ENCODE measurements at regions not wholly inside any gene's neighbourhood (a gene's known extent, or its start where the extent isn't known, plus 50 kb on each side); places are given as distances from the start of the nearest gene placed in this dataset.
"Not testable (repeated sequence)": the region's sequence is repeated elsewhere in the genome, so short reads cannot be mapped to it uniquely, and the experiment has no call there.

DNA sequence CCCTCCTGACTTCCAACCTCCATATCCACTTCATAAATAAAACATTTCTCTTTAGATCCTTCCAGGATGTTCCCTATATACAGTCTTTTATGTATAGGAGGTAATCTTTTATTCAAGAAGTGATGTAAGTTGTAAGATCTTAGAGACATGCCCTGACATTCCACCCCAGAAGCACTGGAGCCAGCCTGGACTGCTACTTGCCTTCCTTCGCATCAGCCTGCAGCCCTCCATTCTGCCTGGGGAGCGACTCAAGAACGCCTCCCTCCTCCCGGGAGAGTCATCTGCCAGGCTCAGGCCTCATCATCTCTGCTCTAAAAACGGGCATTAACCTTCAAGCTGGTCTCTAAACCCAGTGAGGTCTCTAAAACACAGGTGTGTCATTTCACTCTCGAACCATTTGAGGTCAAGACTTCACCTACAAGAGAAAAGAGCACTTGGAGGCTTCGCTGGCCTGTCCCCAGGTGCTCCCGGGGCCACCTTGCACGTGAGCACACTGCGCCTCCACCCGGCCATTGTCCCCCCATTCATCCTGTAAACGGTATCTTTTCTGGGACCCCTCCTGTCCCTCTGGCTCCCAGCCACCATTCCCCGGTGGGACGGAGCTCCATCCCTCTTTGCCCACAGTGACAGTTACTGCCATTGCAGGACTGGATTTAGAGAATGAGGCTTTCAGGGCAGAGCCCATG is 107.5 kb upstream of the PDE10A start:
- DNase-seq = no peak

DNA sequence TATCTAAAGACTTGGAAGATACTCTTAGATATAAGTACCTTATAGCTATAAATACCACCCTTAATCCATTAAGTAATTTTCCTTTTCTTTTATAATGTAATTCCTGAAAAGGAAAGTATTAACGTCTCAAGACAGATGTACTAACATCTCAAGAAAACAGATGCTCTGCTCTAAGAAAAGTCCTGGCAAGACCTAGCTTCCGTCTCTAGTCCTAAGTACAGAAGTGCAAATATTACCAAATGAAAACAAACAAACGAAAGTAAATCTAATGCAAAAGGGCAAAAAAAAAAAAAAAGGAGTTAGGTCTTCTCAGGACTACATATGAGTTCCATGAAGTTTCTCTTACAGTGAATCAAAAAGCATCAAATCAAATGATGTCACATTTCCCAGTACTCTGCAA is 106.8 kb upstream of the PDE10A start:
- DNase-seq = no peak

- DNase-seq = no peak
These were observed 106.4 kb upstream of the PDE10A start for GRCh38 chr6:165769401-165769800.

DNA sequence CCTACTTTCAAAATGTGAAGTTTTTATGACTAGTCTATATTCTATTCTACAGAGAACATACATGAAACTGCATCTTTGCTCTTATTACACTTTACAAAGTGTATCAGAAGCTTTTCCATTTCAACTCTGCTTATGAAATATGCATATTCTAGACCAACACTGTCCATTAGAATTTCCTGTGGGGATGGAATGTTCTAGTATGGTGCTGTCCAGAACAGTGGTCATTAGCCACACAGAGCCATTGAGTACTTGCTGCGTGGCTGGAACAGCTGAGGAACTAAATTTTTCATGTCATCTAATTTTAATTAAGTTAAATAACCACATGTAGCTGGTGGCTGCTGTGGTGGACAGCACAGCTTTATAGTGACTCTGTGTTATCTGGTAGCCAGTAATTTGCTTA is 105.9 kb upstream of the PDE10A start:
- DNase-seq = no peak

DNA sequence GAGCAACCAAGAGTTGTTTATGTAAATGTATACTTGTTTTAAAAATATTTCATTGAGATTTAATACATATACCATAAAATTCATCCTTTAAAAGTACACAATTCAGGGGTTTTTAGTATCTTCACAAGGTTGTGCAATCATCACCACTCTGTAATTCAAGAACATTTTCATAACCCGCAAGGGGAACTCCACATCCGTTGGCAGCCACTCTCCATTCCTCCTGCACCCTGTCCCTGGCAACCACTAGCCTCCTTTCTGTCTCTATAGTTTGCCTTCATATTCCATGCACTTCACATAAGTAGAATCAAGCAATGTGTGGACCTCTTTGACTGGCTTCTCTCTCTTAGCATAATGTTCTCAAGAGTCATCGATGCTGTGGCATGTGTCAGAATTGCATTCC is 104.2 kb upstream of the PDE10A start:
- no peak for DNase-seq

- no peak for DNase-seq
These were observed 103.4 kb upstream of the PDE10A start for GRCh38 chr6:165766457-165766856.

- DNase-seq = no peak
These were observed 103.0 kb upstream of the PDE10A start for GRCh38 chr6:165766026-165766425.

DNA sequence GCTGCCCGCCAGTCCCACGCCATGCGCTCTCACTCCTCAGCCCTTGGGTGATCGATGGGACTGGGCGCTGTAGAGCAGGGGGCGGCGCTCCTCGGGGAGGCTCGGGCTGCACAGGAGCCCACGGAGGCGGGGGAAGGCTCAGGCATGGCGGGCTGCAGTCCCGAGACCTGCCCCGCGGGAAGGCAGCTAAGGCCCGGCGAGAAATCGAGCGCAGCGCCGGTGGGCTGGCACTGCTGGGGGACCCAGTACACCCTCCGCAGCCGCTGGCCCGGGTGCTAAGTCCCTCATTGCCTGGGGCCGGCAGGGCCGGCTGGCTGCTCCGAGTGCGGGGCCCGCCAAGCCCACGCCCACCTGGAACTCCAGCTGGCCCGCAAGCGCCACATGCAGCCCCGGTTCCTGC is 102.2 kb upstream of the PDE10A start:
- DNase-seq = not testable (repeated sequence)

- no peak for DNase-seq
These were observed 99.8 kb upstream of the PDE10A start for GRCh38 chr6:165762876-165763275.

GRCh38 chr6:165762125-165762524 is 99.1 kb upstream of the PDE10A start:
- DNase-seq = no peak

GRCh38 chr6:165760803-165761185 is 97.8 kb upstream of the PDE10A start:
- DNase-seq = no peak

GRCh38 chr6:165760126-165760802 is 97.2 kb upstream of the PDE10A start:
- DNase-seq = no peak

GRCh38 chr6:165758441-165758840 is 95.4 kb upstream of the PDE10A start:
- DNase-seq = no peak

- DNase-seq = no peak
These were observed 92.5 kb upstream of the PDE10A start for GRCh38 chr6:165755583-165755982.

- DNase-seq = no peak
These were observed 90.5 kb upstream of the PDE10A start for GRCh38 chr6:165753506-165753905.

GRCh38 chr6:165752451-165752850 is 89.4 kb upstream of the PDE10A start:
- DNase-seq = no peak

DNA sequence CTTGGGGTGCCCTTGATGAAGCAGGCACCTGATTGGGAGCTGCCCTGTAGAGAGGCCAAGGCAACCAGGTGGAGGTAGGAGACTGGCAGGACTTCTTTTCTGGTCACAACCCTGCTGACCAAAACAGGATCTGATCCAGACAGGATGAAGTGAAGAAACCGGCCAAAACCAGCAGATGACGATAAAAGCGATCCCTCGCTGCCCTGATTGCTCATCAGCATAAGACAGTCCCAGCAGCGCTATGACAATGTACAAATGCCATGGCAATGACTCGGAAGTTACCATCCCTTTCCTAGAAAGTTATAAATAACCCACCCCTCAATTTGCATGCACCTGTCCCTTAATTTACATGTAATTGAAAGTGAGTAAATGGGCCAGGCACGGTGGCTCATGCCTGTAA is 88.4 kb upstream of the PDE10A start:
- no peak for DNase-seq

- DNase-seq = no peak
These were observed 86.1 kb upstream of the PDE10A start for GRCh38 chr6:165749163-165749562.

GRCh38 chr6:165748390-165748789 is 85.3 kb upstream of the PDE10A start:
- no peak for DNase-seq

GRCh38 chr6:165747963-165748362 is 84.9 kb upstream of the PDE10A start:
- DNase-seq = no peak

DNA sequence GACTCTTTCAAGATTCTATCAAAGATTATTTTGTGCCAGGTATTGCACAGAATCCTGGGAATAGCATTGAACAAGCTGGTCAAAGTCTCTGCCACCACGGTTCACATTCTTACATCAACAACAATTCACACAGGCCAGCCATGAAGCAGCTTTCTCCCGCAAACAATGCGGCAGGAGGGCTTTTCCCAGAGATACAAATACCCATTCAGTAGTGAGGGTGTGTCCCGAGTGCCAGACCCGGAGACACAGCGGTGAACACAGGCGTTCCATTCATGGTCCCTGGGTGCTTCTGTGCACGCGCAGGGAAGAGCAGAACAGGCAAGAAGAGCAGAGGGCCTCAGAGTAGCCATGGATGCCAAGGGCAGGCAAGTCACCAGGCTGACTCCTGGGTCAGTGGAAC is 83.3 kb upstream of the PDE10A start:
- DNase-seq = no peak

GRCh38 chr6:165745492-165745891 is 82.5 kb upstream of the PDE10A start:
- no peak for DNase-seq

DNA sequence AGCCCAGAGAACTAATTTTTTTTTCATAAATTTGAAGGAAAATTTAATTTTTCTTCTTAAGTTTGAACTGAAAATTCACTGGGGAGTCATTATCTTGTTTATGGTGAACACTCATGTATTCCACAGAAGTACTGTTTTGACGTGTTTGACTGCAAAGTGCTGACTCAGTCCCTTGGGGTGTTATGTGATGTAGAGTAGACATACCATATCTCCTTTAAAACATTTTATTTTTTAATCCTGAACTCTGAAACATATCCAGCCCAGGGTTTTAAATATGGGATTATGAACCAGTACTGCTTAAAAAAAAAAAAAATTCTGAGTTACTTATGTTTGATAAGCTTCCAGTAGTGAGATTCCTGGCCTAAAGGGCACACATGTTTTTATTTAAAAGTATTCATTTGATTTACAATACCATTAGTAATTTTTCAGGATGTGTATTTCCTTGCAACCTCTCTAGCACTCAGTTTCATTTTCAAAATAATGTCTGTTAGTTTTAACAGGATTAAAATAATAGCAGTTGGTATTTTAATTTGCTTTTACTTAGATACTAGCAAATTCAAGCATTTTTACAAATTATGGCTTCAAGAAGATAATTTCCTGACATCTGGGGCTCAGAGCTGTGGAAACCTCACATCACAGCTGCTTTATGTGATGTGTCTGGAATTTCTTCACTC is 81.7 kb upstream of the PDE10A start:
- no peak for DNase-seq

GRCh38 chr6:165743366-165743898 is 80.4 kb upstream of the PDE10A start:
- no peak for DNase-seq
